Naive thymus-derived CD4-positive, alpha-beta T cell (primary cell): ENCODE measurements at regions not wholly inside any gene's neighbourhood (a gene's known extent, or its start where the extent isn't known, plus 50 kb on each side); places are given as distances from the start of the nearest gene placed in this dataset.
A peak's percentile ranks its signal among the peaks of the same experiment; 100 is the strongest.

Experiments used
- ATAC-seq: fragments of 150-1000 bp; cut with Tn5 transposase; 2 replicates; pipeline ENCODE4 v1.10.0; 2021; ENCODE audit warnings: mild to moderate bottlenecking, moderate library complexity
- CTCF ChIA-PET: fragments of 350-600 bp; sonication (Branson Sonifier 250); formaldehyde crosslinking; loops from one replicate; lab custom pipeline; 2021; ENCODE audit warnings: antibody characterized with exemption; lab: Charles Lee
- POLR2A ChIA-PET: fragments of 350-600 bp; sonication (Branson Sonifier 250); formaldehyde crosslinking; loops from one replicate; lab custom pipeline; 2021; ENCODE audit warnings: antibody characterized with exemption, inconsistent platforms; lab: Charles Lee
- DNase-seq, 9 donors: peaks; one replicate each; pipeline versions ENCODE4 v3.0.0 to v3.0.0-alpha.2; 2020 to 2022; ENCODE audit warnings: mixed read lengths in 1 of 9
- H3K27ac ChIP-seq: one replicate; pipeline ENCODE4 v1.7.0; 2013; ENCODE audit warnings: mild to moderate bottlenecking, low read depth, low read length, moderate library complexity
- H3K27me3 ChIP-seq, 2 donors: one replicate each; pipeline ENCODE4 v1.7.0; 2013; ENCODE audit warnings: low read length in 2 of 2, mild to moderate bottlenecking in 2 of 2, moderate library complexity in 2 of 2; ENCODE audit not compliant: control insufficient read depth in 2 of 2, insufficient read depth in 2 of 2
- H3K36me3 ChIP-seq, 3 experiments: 1 replicate in 2 of 3; 2 replicates in 1 of 3; pipeline ENCODE4 v1.7.0; 2013; ENCODE audit warnings: low read length in 3 of 3, mild to moderate bottlenecking in 3 of 3, moderate library complexity in 1 of 3; ENCODE audit not compliant: insufficient read depth in 3 of 3, control insufficient read depth in 2 of 3
- H3K4me1 ChIP-seq, 2 donors: one replicate each; pipeline ENCODE4 v1.7.0; 2013; ENCODE audit warnings: low read length in 2 of 2, mild to moderate bottlenecking in 2 of 2, moderate library complexity in 1 of 2; ENCODE audit not compliant: control insufficient read depth in 2 of 2, insufficient read depth in 2 of 2
- H3K4me3 ChIP-seq: 2 replicates; pipeline ENCODE4 v1.7.0; 2013; ENCODE audit warnings: mild to moderate bottlenecking, low read length
- H3K9me3 ChIP-seq, 3 experiments: 1 replicate in 2 of 3; 2 replicates in 1 of 3; pipeline ENCODE4 v1.7.0; 2013; ENCODE audit warnings: low read length in 3 of 3; ENCODE audit not compliant: control insufficient read depth in 2 of 3
- H3K27ac Mint-ChIP-seq, 9 donors: one replicate each; pipeline ENCODE4 v1.8.0; 2020 to 2022; ENCODE audit warnings: mixed read lengths in 9 of 9, mild to moderate bottlenecking in 8 of 9, moderate library complexity in 5 of 9, inconsistent platforms in 2 of 9
- H3K27me3 Mint-ChIP-seq, 5 donors: one replicate each; pipeline ENCODE4 v1.8.0; 2021 to 2022; ENCODE audit warnings: mixed read lengths in 5 of 5, mild to moderate bottlenecking in 1 of 5
- H3K36me3 Mint-ChIP-seq, 5 donors: one replicate each; pipeline ENCODE4 v1.8.0; 2020 to 2022; ENCODE audit warnings: mixed read lengths in 5 of 5, mild to moderate bottlenecking in 3 of 5, inconsistent platforms in 1 of 5
- H3K4me1 Mint-ChIP-seq, 7 donors: one replicate each; pipeline ENCODE4 v1.8.0; 2020 to 2022; ENCODE audit warnings: mixed read lengths in 7 of 7, mild to moderate bottlenecking in 3 of 7, inconsistent platforms in 1 of 7
- H3K4me3 Mint-ChIP-seq, 10 donors: one replicate each; pipeline ENCODE4 v1.8.0; 2020 to 2022; ENCODE audit warnings: mild to moderate bottlenecking in 10 of 10, mixed read lengths in 10 of 10, moderate library complexity in 6 of 10, inconsistent platforms in 2 of 10
- H3K9me3 Mint-ChIP-seq, 11 donors: one replicate each; pipeline ENCODE4 v1.8.0; 2020 to 2022; ENCODE audit warnings: mixed read lengths in 11 of 11, mild to moderate bottlenecking in 4 of 11, inconsistent platforms in 1 of 11, moderate library complexity in 1 of 11
- intact Hi-C, 2 donors: fragments of 100-400 bp; cut with micrococcal nuclease; formaldehyde crosslinking; loops; one replicate each; pipeline ENCODE4 v1.15.1; 2023

DNA sequence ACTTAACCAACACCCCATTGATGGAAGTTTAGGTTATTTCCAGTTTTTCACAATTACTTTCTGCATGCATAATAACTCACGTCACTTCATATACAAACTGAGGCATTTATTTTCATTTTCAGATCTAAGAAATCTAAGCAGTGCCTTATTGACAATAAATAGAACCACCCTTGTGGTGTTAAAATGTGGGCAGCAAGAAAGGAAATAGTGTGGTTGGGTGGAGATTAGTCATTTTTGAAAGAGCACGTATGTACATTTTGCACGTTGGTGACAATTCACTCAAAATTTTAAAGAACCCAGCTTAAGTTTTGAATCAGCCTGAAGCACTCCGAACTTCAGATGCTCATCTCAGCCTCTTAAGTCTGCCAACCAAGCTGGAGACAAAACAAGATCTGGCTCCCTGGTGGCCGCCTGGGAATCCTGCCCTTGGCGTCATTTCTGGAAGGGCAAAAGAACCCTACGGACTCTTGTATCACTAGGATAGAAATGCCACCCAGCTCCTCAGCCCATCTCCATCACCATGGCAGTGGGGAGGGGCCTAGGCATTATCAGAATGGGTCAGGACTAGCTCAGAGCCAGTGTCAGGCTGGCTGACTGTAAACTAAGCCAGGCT lies 89.5 kb upstream of the BCL2L14 start:
- H3K4me3 ChIP-seq, result peak overlapping the region; percentile 2
- intact Hi-C loops, result loop anchor here (1.0 to 10.0 kb wide), 10 partner anchors 17 to 1766 kb away; partner anchors contain the start of genes ETV6 (in 1 of the 2) and GABARAPL1 (in 1 of the 2)

DNA sequence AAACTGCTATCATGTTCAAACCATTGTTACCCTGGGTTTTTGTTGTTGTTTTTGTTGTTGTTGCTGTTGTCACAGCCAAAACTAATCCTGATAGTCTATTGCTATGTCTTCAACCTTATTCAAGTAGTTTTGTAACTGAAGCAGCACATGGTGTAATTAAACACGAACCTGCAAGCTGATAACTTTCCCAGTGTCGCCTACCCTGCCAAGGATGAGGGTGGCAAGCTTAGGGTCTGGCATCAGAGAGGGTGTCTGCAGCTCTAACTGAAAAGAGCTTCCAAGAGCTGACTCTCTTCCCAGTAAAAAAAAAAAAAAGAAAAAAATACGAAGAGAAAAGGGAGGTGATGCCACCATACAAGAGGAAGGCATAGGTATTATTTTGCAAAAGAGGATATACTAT lies 86.3 kb upstream of the BCL2L14 start:
- CTCF ChIA-PET, result interaction anchor here (1.2 kb wide), 1 partner anchor 49 kb away, joined by 3 read pairs; no protein-coding TSS in a partner anchor
- no peaks in the 10 kb centered on the region for H3K36me3 ChIP-seq
- DNase-seq, result no peak
- peaks cover 0 to 2% (median 0%) of the 10 kb centered on the region in 5 donors for H3K27me3 Mint-ChIP-seq
- POLR2A ChIA-PET, result interaction anchor here (0.6 to 1.7 kb wide), 4 partner anchors 10 to 18 kb away, joined by 3 to 5 read pairs (median 4); no protein-coding TSS in a partner anchor
- H3K4me3 ChIP-seq, result no peak overlapping the region
- intact Hi-C loops, result loop anchor here in 1 of 2 donors (10.0 kb wide), 1 partner anchor 1770 kb away; the partner anchor contains the start of gene GABARAPL1
- no peaks in the 10 kb centered on the region for H3K9me3 ChIP-seq
- no peak overlapping the region for H3K4me3 Mint-ChIP-seq
- H3K9me3 Mint-ChIP-seq, result peaks cover 0 to 30% (median 4%) of the 10 kb centered on the region in 11 donors
- no peak for ATAC-seq
- peaks cover 0 to 56% (median 0%) of the 10 kb centered on the region in 5 donors for H3K36me3 Mint-ChIP-seq
- peak overlapping the region in 1 of 9 donors; percentile 16 for H3K27ac Mint-ChIP-seq
- no peak overlapping the region for H3K27ac ChIP-seq
- no peaks in the 10 kb centered on the region for H3K27me3 ChIP-seq
- H3K4me1 ChIP-seq, result peaks cover 23 to 28% of the 10 kb centered on the region in 2 donors
- H3K4me1 Mint-ChIP-seq, result peaks cover 23 to 56% (median 40%) of the 10 kb centered on the region in 7 donors

More for the DNA sequence above, 89.5 kb upstream of the BCL2L14 start:
- Mint-ChIP-seq H3K4me1 (peaks cover 26 to 69% (median 48%) of the 10 kb centered on the region in 7 donors), H3K27me3 (peaks cover 0 to 2% (median 0%) of the 10 kb centered on the region in 5 donors), H3K4me3 (peak overlapping the region; percentile 2 to 71 (median 56)), H3K36me3 (peaks cover 0 to 46% (median 0%) of the 10 kb centered on the region in 5 donors), H3K9me3 (peaks cover 0 to 20% (median 2%) of the 10 kb centered on the region in 11 donors), H3K27ac (peak overlapping the region; percentile 66 to 98 (median 82))
- ChIA-PET CTCF (interaction anchor here (0.5 to 1.9 kb wide), 3 partner anchors 10 to 416 kb away, joined by 3 to 5 read pairs (median 3); no protein-coding TSS in a partner anchor), POLR2A (interaction anchor here (0.7 to 1.8 kb wide), 6 partner anchors 9 to 28 kb away, joined by 3 to 6 read pairs (median 5); no protein-coding TSS in a partner anchor)
- no peaks in the 10 kb centered on the region for H3K27me3 ChIP-seq
- ATAC-seq (peak; percentile 95), DNase-seq (peak; percentile 12 to 87 (median 75))
- no peaks in the 10 kb centered on the region for H3K9me3 ChIP-seq
- peak overlapping the region; percentile 52 for H3K27ac ChIP-seq
- no peaks in the 10 kb centered on the region for H3K36me3 ChIP-seq
- H3K4me1 ChIP-seq, result peaks cover 23 to 28% of the 10 kb centered on the region in 2 donors

- peak overlapping the region in 1 of 9 donors; percentile 31 for H3K27ac Mint-ChIP-seq
- Histone ChIP-seq H3K4me3 (no peak overlapping the region), H3K36me3 (no peaks in the 10 kb centered on the region), H3K27me3 (no peaks in the 10 kb centered on the region), H3K9me3 (no peaks in the 10 kb centered on the region), H3K27ac (no peak overlapping the region), H3K4me1 (peaks cover 11 to 12% of the 10 kb centered on the region in 2 donors)
- peaks cover 0 to 31% (median 4%) of the 10 kb centered on the region in 11 donors for H3K9me3 Mint-ChIP-seq
- intact Hi-C loops, result loop anchor here in 1 of 2 donors (10.0 kb wide), 1 partner anchor 1771 kb away; the partner anchor contains the start of gene GABARAPL1
- POLR2A ChIA-PET, result no interaction called here
- H3K36me3 Mint-ChIP-seq, result peaks cover 0 to 53% (median 0%) of the 10 kb centered on the region in 5 donors
- CTCF ChIA-PET, result no interaction called here
- ATAC-seq, result no peak
- no peaks in the 10 kb centered on the region for H3K27me3 Mint-ChIP-seq
- no peak overlapping the region for H3K4me3 Mint-ChIP-seq
- H3K4me1 Mint-ChIP-seq, result peaks cover 12 to 41% (median 22%) of the 10 kb centered on the region in 7 donors
- DNase-seq, result no peak
These were observed 84.6 kb upstream of the BCL2L14 start for GRCh38 chr12:11986165-11986564.

DNA sequence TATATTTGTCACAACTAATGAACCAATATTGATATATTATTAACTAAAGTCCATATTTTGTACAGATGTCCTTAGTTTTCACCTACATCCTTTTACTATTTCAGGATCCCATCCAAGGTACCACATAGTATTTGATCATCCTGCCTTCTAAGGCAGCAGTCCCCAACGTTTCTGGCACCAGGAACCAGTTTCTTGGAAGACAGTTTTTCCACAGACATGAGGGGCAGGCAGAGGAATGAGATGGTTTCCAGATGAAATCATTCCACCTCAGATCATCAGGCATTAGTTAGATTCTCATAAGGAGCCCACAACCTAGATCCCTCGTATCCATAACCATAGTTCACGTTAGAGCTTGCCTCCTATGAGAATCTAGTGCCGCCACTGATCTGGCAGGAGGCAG lies 82.8 kb upstream of the BCL2L14 start:
- H3K4me1 Mint-ChIP-seq, result peaks cover 0 to 31% (median 9%) of the 10 kb centered on the region in 7 donors
- ATAC-seq (no peak), DNase-seq (no peak)
- ChIA-PET POLR2A (interaction anchor here (0.9 to 1.2 kb wide), 2 partner anchors 14 to 15 kb away, joined by 3 read pairs; no protein-coding TSS in a partner anchor), CTCF (no interaction called here)
- no peak overlapping the region for H3K27ac Mint-ChIP-seq
- Histone ChIP-seq H3K4me3 (no peak overlapping the region), H3K27ac (no peak overlapping the region), H3K27me3 (no peaks in the 10 kb centered on the region), H3K36me3 (no peaks in the 10 kb centered on the region), H3K9me3 (no peaks in the 10 kb centered on the region), H3K4me1 (no peaks in the 10 kb centered on the region)
- intact Hi-C loops, result loop anchor here in 1 of 2 donors (10.0 kb wide), 1 partner anchor 1773 kb away; the partner anchor contains the start of gene GABARAPL1
- no peaks in the 10 kb centered on the region for H3K27me3 Mint-ChIP-seq
- peaks cover 0 to 34% (median 8%) of the 10 kb centered on the region in 11 donors for H3K9me3 Mint-ChIP-seq
- peaks cover 0 to 55% (median 9%) of the 10 kb centered on the region in 5 donors for H3K36me3 Mint-ChIP-seq
- H3K4me3 Mint-ChIP-seq, result no peak overlapping the region

DNA sequence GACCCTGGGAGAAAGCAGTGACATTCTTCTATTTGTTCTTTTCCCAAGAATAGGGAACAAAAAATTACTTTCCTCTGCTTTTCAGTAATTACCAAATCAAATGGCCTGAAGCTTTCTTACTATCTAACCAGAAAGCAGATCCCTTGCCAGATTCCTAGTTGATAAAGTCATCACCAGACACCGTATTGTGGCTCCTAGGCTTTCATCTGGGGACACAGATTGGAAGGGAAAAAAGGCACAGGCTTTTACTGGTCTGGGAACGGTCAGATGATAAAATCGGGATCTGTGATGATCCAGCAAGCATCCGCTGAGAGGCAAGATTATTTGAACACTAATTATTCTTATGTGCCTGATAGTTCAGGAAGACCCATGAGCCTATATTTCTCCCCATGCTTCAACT lies 79.1 kb upstream of the BCL2L14 start:
- Mint-ChIP-seq H3K4me1 (peaks cover 0 to 11% (median 6%) of the 10 kb centered on the region in 7 donors), H3K4me3 (no peak overlapping the region), H3K9me3 (peaks cover 0 to 24% (median 8%) of the 10 kb centered on the region in 11 donors), H3K27ac (peak overlapping the region in 2 of 9 donors; percentile 26 to 52), H3K27me3 (no peaks in the 10 kb centered on the region), H3K36me3 (peaks cover 6 to 39% (median 16%) of the 10 kb centered on the region in 5 donors)
- CTCF ChIA-PET, result interaction anchor here (1.6 to 1.8 kb wide), 2 partner anchors 10 to 41 kb away, joined by 5 to 6 read pairs; no protein-coding TSS in a partner anchor
- intact Hi-C loops, result no loop called here
- Histone ChIP-seq H3K27ac (no peak overlapping the region), H3K27me3 (no peaks in the 10 kb centered on the region), H3K36me3 (no peaks in the 10 kb centered on the region), H3K9me3 (no peaks in the 10 kb centered on the region), H3K4me1 (no peaks in the 10 kb centered on the region), H3K4me3 (no peak overlapping the region)
- POLR2A ChIA-PET, result interaction anchor here (0.7 to 1.1 kb wide), 2 partner anchors 9 to 118 kb away, joined by 3 read pairs; no protein-coding TSS in a partner anchor
- DNase-seq (no peak), ATAC-seq (no peak)

GRCh38 chr12:11992515-11992914 lies 78.2 kb upstream of the BCL2L14 start:
- ChIA-PET CTCF (interaction anchor here (0.9 to 1.8 kb wide), 3 partner anchors 11 to 41 kb away, joined by 3 to 6 read pairs (median 5); no protein-coding TSS in a partner anchor), POLR2A (interaction anchor here (1.1 kb wide), 1 partner anchor 10 kb away, joined by 3 read pairs; no protein-coding TSS in a partner anchor)
- H3K9me3 Mint-ChIP-seq, result peaks cover 0 to 24% (median 8%) of the 10 kb centered on the region in 11 donors
- no peak overlapping the region for H3K27ac ChIP-seq
- no peaks in the 10 kb centered on the region for H3K27me3 ChIP-seq
- intact Hi-C loops, result no loop called here
- H3K4me1 Mint-ChIP-seq, result peaks cover 0 to 14% (median 7%) of the 10 kb centered on the region in 7 donors
- H3K4me1 ChIP-seq, result peaks cover 0 to under 1% of the 10 kb centered on the region in 2 donors
- H3K27ac Mint-ChIP-seq, result peak overlapping the region in 3 of 9 donors; percentile 17 to 68 (median 52)
- DNase-seq (no peak), ATAC-seq (no peak)
- H3K4me3 Mint-ChIP-seq, result no peak overlapping the region
- H3K27me3 Mint-ChIP-seq, result no peaks in the 10 kb centered on the region
- no peak overlapping the region for H3K4me3 ChIP-seq
- H3K36me3 Mint-ChIP-seq, result peaks cover 6 to 34% (median 16%) of the 10 kb centered on the region in 5 donors
- no peaks in the 10 kb centered on the region for H3K9me3 ChIP-seq
- H3K36me3 ChIP-seq, result no peaks in the 10 kb centered on the region
